GM12875 (cell line): ENCODE measurements at regions not wholly inside any gene's neighbourhood (a gene's known extent, or its start where the extent isn't known, plus 50 kb on each side); places are given as distances from the start of the nearest gene placed in this dataset.

Experiments
- H3K4me3 ChIP-seq: one replicate; pipeline ENCODE4 v1.5.1; 2011; ENCODE audit warnings: low read depth, low read length, control low read depth
- TF ChIP-seq, protein P1 (sequence below): IDR thresholded peaks from 2 replicates; pipeline ENCODE4 v1.5.1; 2011; ENCODE audit warnings: low read depth, mild to moderate bottlenecking, control low read depth, inconsistent platforms, low read length, moderate library complexity, borderline replicate concordance; ENCODE audit not compliant: insufficient read depth

DNA sequence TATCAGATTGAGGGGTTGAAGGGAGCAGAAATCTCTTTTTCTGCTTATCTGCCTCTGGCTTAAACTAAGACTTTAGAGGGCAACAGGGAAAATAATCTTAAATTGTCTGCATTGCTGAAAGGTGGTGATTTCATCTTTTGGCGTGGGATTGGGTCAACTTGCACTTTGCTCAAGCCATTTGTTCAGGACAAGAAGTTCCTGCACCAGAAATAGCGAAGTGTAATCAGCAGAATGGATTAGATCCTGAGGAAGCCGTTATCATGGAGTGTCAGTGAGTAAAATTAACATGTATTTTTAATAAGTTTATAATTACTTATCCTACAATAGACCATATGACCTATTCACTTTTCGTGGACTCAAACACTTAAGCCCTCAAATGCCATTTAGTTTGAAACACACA is 249.3 kb downstream of the CD83 start:
- no peak overlapping the region for H3K4me3 ChIP-seq
- TF ChIP-seq, protein P1, sequence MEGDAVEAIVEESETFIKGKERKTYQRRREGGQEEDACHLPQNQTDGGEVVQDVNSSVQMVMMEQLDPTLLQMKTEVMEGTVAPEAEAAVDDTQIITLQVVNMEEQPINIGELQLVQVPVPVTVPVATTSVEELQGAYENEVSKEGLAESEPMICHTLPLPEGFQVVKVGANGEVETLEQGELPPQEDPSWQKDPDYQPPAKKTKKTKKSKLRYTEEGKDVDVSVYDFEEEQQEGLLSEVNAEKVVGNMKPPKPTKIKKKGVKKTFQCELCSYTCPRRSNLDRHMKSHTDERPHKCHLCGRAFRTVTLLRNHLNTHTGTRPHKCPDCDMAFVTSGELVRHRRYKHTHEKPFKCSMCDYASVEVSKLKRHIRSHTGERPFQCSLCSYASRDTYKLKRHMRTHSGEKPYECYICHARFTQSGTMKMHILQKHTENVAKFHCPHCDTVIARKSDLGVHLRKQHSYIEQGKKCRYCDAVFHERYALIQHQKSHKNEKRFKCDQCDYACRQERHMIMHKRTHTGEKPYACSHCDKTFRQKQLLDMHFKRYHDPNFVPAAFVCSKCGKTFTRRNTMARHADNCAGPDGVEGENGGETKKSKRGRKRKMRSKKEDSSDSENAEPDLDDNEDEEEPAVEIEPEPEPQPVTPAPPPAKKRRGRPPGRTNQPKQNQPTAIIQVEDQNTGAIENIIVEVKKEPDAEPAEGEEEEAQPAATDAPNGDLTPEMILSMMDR: no peak

GRCh38 chr6:14367296-14367695 is 249.7 kb downstream of the CD83 start:
- no peak overlapping the region for H3K4me3 ChIP-seq
- TF ChIP-seq, protein P1: no peak

DNA sequence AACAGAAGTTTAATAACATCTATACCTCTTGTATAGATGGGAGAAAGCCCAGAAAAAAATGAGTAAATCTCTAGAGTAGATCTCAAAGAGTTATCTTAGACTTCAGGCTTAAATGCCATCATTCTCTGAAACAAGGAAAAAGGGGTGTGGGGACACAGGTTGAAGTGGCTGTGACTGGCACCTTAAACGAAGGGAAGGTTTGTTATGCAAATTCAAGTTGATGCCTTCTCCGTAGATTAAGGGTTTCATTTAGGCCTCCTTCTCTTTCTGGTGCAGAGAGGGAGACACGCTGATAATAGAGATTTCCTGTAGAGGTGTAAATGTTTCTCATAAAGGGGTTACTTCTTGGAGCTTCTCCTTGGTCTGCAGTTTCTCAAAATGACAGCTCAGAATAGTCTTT is 252.1 kb downstream of the CD83 start:
- H3K4me3 ChIP-seq: no peak overlapping the region
- TF ChIP-seq, protein P1: no peak

GRCh38 chr6:14371530-14371929 is 254.0 kb downstream of the CD83 start:
- no peak overlapping the region for H3K4me3 ChIP-seq
- TF ChIP-seq, protein P1: no peak

- TF ChIP-seq, protein P1: no peak
Measured at GRCh38 chr6:14372734-14373489, 255.3 kb downstream of the CD83 start.

GRCh38 chr6:14373648-14374437 is 256.3 kb downstream of the CD83 start:
- TF ChIP-seq, protein P1: no peak
- no peak overlapping the region for H3K4me3 ChIP-seq

More at GRCh38 chr6:14372734-14373489, 255.3 kb downstream of the CD83 start:
- no peak overlapping the region for H3K4me3 ChIP-seq
